Central memory CD8-positive, alpha-beta T cell (primary cell): ENCODE measurements at regions not wholly inside any gene's neighbourhood (a gene's known extent, or its start where the extent isn't known, plus 50 kb on each side); places are given as distances from the start of the nearest gene placed in this dataset.
"Not testable (repeated sequence)": the region's sequence is repeated elsewhere in the genome, so short reads cannot be mapped to it uniquely, and the experiment has no call there.

ENCODE experiments used
- ATAC-seq: fragments of 150-1000 bp; cut with Tn5 transposase; replicated peaks from 2 replicates; pipeline ENCODE4 v1.10.0; 2022; ENCODE audit warnings: mild to moderate bottlenecking, moderate FRiP score, moderate number of reproducible peaks; ENCODE audit not compliant: poor library complexity, severe bottlenecking; ENCODE audit errors: extremely low read depth
- DNase-seq, 2 donors: peaks; one replicate each; pipeline ENCODE4 v3.0.0; 2021; ENCODE audit warnings: low spot score in 2 of 2
- H3K27ac Mint-ChIP-seq: one replicate; pipeline ENCODE4 v1.8.0; 2022; ENCODE audit warnings: low read depth, mild to moderate bottlenecking, moderate library complexity, mixed read lengths
- H3K27me3 Mint-ChIP-seq: one replicate; pipeline ENCODE4 v1.8.0; 2022; ENCODE audit warnings: mixed read lengths
- H3K36me3 Mint-ChIP-seq: one replicate; pipeline ENCODE4 v1.8.0; 2022; ENCODE audit warnings: mild to moderate bottlenecking, moderate library complexity, mixed read lengths; ENCODE audit not compliant: insufficient read depth
- H3K4me1 Mint-ChIP-seq: one replicate; pipeline ENCODE4 v1.8.0; 2022; ENCODE audit warnings: mixed read lengths
- H3K4me3 Mint-ChIP-seq: one replicate; pipeline ENCODE4 v1.8.0; 2022; ENCODE audit warnings: mild to moderate bottlenecking, moderate library complexity, mixed read lengths
- H3K9me3 Mint-ChIP-seq: one replicate; pipeline ENCODE4 v1.8.0; 2022; ENCODE audit warnings: mixed read lengths

DNA sequence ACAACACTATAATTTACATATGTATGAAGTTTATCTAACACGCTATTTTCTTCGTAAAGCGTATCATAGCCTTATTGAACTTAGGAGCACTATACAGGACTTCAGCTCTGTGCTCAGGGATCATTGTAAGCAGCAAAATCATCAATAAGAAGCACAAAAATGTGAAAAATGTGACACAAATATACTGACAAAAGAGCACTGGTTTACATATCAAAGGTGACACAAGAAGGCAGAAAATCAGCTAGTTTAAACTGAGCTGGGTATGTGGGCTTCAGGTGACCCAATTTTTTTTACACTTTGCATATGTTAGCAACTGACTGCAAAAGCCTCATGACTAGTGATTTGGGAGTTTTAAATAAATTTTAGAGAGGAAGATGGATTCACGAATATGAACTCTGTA is 215.2 kb upstream of the CHORDC1 start:
- H3K4me3 Mint-ChIP-seq, result no peak overlapping the region
- H3K27ac Mint-ChIP-seq, result no peak overlapping the region
- no peaks in the 10 kb centered on the region for H3K27me3 Mint-ChIP-seq
- ATAC-seq, result no peak
- H3K9me3 Mint-ChIP-seq, result no peaks in the 10 kb centered on the region
- DNase-seq, result no peak
- H3K36me3 Mint-ChIP-seq, result no peaks in the 10 kb centered on the region
- no peaks in the 10 kb centered on the region for H3K4me1 Mint-ChIP-seq

GRCh38 chr11:90434858-90435257 is 212.0 kb upstream of the CHORDC1 start:
- H3K4me1 Mint-ChIP-seq, result no peaks in the 10 kb centered on the region
- no peak overlapping the region for H3K4me3 Mint-ChIP-seq
- DNase-seq (no peak), ATAC-seq (no peak)
- H3K27ac Mint-ChIP-seq, result no peak overlapping the region
- H3K9me3 Mint-ChIP-seq, result no peaks in the 10 kb centered on the region
- H3K36me3 Mint-ChIP-seq, result no peaks in the 10 kb centered on the region
- no peaks in the 10 kb centered on the region for H3K27me3 Mint-ChIP-seq

DNA sequence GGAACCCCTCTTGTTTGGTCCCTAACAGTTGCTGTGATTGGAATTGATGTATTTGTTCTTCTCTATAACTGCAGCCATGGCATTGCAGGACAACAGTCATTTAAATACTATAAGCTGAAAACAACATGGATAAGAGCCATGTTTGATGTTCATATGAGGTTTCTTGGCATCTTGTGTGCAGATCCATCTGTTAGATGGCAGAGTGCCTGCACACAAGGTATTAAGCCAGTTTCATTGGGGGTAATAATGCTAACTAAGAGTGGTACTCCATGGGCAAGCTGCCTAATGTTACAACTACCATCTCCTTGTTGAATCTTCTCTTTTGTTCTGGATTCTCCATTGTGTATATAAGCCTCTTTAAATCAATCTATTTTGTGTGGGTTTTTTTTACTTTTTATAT is 206.0 kb upstream of the CHORDC1 start:
- no peaks in the 10 kb centered on the region for H3K36me3 Mint-ChIP-seq
- no peaks in the 10 kb centered on the region for H3K9me3 Mint-ChIP-seq
- no peak for ATAC-seq
- no peaks in the 10 kb centered on the region for H3K27me3 Mint-ChIP-seq
- no peaks in the 10 kb centered on the region for H3K4me1 Mint-ChIP-seq
- no peak overlapping the region for H3K4me3 Mint-ChIP-seq
- H3K27ac Mint-ChIP-seq, result no peak overlapping the region
- no peak for DNase-seq

GRCh38 chr11:90426442-90426841 is 203.6 kb upstream of the CHORDC1 start:
- H3K9me3 Mint-ChIP-seq, result no peaks in the 10 kb centered on the region
- no peak overlapping the region for H3K27ac Mint-ChIP-seq
- H3K4me3 Mint-ChIP-seq, result no peak overlapping the region

DNA sequence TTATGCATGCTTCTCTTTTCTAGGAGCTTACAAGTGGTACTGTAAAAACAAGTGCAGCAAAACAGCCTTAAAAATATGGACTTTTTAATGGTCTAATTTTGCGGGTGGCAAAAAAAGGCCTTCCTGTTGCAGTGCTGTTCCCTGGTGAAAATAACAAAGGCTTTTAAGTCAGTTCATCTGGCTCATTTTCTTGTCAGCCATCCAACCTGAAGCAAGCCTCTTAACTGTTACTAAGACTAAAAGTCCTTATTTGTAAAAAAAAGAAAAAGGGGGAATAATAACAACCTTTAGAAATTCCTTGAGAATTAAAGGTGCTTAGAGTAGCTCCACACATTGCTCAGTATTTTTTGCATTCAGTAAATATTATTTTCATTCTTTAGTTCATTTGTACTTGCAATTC is 200.5 kb upstream of the CHORDC1 start:
- no peaks in the 10 kb centered on the region for H3K4me1 Mint-ChIP-seq
- no peak for DNase-seq
- H3K4me3 Mint-ChIP-seq, result no peak overlapping the region
- H3K27me3 Mint-ChIP-seq, result no peaks in the 10 kb centered on the region
- H3K36me3 Mint-ChIP-seq, result no peaks in the 10 kb centered on the region
- no peak overlapping the region for H3K27ac Mint-ChIP-seq
- H3K9me3 Mint-ChIP-seq, result no peaks in the 10 kb centered on the region
- no peak for ATAC-seq

More at GRCh38 chr11:90426442-90426841, 203.6 kb upstream of the CHORDC1 start:
- ATAC-seq (no peak), DNase-seq (no peak)
- Mint-ChIP-seq H3K36me3 (no peaks in the 10 kb centered on the region), H3K4me1 (no peaks in the 10 kb centered on the region), H3K27me3 (no peaks in the 10 kb centered on the region)

- not testable (repeated sequence) for H3K9me3 Mint-ChIP-seq, H3K27me3 Mint-ChIP-seq, H3K4me1 Mint-ChIP-seq, ATAC-seq, H3K36me3 Mint-ChIP-seq, DNase-seq, H3K4me3 Mint-ChIP-seq, H3K27ac Mint-ChIP-seq
These were observed 199.9 kb upstream of the CHORDC1 start for GRCh38 chr11:90422787-90423186.

GRCh38 chr11:90414221-90414620 is 191.4 kb upstream of the CHORDC1 start:
- Mint-ChIP-seq H3K27me3 (no peaks in the 10 kb centered on the region), H3K27ac (no peak overlapping the region), H3K36me3 (no peaks in the 10 kb centered on the region), H3K4me1 (no peaks in the 10 kb centered on the region), H3K9me3 (no peaks in the 10 kb centered on the region), H3K4me3 (no peak overlapping the region)
- ATAC-seq (no peak), DNase-seq (no peak)

DNA sequence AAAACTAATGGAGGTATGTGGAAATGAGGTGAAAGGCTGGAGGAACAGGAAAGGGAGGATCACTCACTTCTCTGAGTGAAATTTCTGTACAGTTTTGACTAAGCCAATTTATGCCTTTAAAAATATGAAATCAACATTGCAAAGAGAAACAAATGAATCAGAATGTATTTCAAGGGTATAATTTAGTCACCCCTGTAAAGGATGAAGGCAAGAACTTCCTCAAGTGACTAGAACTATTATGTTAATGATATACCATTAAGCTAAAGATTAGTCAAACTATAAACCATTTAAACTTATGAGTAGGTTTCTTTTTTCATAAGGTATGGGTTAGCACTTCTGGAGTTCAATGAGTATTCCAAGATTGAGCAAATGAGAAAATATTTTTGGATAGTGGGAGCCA is 184.5 kb upstream of the CHORDC1 start:
- no peaks in the 10 kb centered on the region for H3K36me3 Mint-ChIP-seq
- no peak overlapping the region for H3K27ac Mint-ChIP-seq
- no peak for ATAC-seq
- H3K4me1 Mint-ChIP-seq, result no peaks in the 10 kb centered on the region
- no peaks in the 10 kb centered on the region for H3K27me3 Mint-ChIP-seq
- H3K4me3 Mint-ChIP-seq, result no peak overlapping the region
- no peak for DNase-seq
- H3K9me3 Mint-ChIP-seq, result no peaks in the 10 kb centered on the region

GRCh38 chr11:90392692-90393091 is 169.8 kb upstream of the CHORDC1 start:
- H3K36me3 Mint-ChIP-seq, result no peaks in the 10 kb centered on the region
- no peaks in the 10 kb centered on the region for H3K9me3 Mint-ChIP-seq
- no peak for ATAC-seq
- no peak for DNase-seq
- no peak overlapping the region for H3K27ac Mint-ChIP-seq
- no peaks in the 10 kb centered on the region for H3K27me3 Mint-ChIP-seq
- H3K4me1 Mint-ChIP-seq, result no peaks in the 10 kb centered on the region
- no peak overlapping the region for H3K4me3 Mint-ChIP-seq

GRCh38 chr11:90391756-90392155 is 168.9 kb upstream of the CHORDC1 start:
- ATAC-seq (no peak), DNase-seq (no peak)
- Mint-ChIP-seq H3K36me3 (no peaks in the 10 kb centered on the region), H3K4me3 (no peak overlapping the region), H3K4me1 (no peaks in the 10 kb centered on the region), H3K9me3 (no peaks in the 10 kb centered on the region), H3K27me3 (no peaks in the 10 kb centered on the region), H3K27ac (no peak overlapping the region)

- ATAC-seq (no peak), DNase-seq (no peak)
- Mint-ChIP-seq H3K9me3 (peaks cover 6% of the 10 kb centered on the region), H3K27me3 (no peaks in the 10 kb centered on the region), H3K4me1 (no peaks in the 10 kb centered on the region), H3K27ac (no peak overlapping the region), H3K4me3 (no peak overlapping the region), H3K36me3 (no peaks in the 10 kb centered on the region)
These were observed 157.4 kb upstream of the CHORDC1 start for GRCh38 chr11:90380206-90380605.

DNA sequence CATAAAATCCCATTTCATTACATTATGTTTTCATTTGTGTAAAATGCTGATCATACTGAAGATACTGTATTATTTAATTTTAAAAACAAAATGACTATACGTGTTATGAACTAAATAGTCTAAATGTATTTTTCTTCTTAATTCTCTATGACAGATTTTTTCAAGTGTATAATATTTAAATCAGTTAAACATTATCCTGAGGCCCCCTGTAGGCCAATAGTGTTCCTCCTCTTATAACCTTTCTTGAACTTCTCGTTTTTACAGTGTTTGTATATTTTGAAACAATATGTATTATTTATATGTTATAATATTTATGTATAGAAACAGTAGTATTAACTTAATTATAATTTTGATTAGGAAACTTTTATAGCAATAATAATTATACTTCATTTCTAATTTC is 151.1 kb upstream of the CHORDC1 start:
- ATAC-seq (no peak), DNase-seq (no peak)
- Mint-ChIP-seq H3K27me3 (no peaks in the 10 kb centered on the region), H3K9me3 (peaks cover 6% of the 10 kb centered on the region), H3K36me3 (no peaks in the 10 kb centered on the region), H3K4me1 (no peaks in the 10 kb centered on the region), H3K4me3 (no peak overlapping the region), H3K27ac (no peak overlapping the region)

GRCh38 chr11:90364527-90364926 is 141.7 kb upstream of the CHORDC1 start:
- Mint-ChIP-seq H3K27ac (no peak overlapping the region), H3K36me3 (peaks cover 2% of the 10 kb centered on the region), H3K9me3 (no peaks in the 10 kb centered on the region), H3K4me3 (no peak overlapping the region), H3K4me1 (no peaks in the 10 kb centered on the region), H3K27me3 (no peaks in the 10 kb centered on the region)
- no peak for DNase-seq
- no peak for ATAC-seq

GRCh38 chr11:90363739-90364138 is 140.9 kb upstream of the CHORDC1 start:
- Mint-ChIP-seq H3K27me3 (no peaks in the 10 kb centered on the region), H3K9me3 (no peaks in the 10 kb centered on the region), H3K4me3 (no peak overlapping the region), H3K27ac (no peak overlapping the region), H3K4me1 (no peaks in the 10 kb centered on the region), H3K36me3 (peaks cover 2% of the 10 kb centered on the region)
- DNase-seq (no peak), ATAC-seq (no peak)
